GM12875 (cell line): ENCODE measurements at regions not wholly inside any gene's neighbourhood (a gene's known extent, or its start where the extent isn't known, plus 50 kb on each side); places are given as distances from the start of the nearest gene placed in this dataset.

Experiments used
- H3K4me3 ChIP-seq: one replicate; pipeline ENCODE4 v1.5.1; 2011; ENCODE audit warnings: low read depth, low read length, control low read depth
- CTCF ChIP-seq: IDR thresholded peaks from 2 replicates; pipeline ENCODE4 v1.5.1; 2011; ENCODE audit warnings: low read depth, mild to moderate bottlenecking, control low read depth, inconsistent platforms, low read length, moderate library complexity, borderline replicate concordance; ENCODE audit not compliant: insufficient read depth

- H3K4me3 ChIP-seq, result no peak overlapping the region
- TF ChIP-seq CTCF, result no peak
Observed at GRCh38 chr7:156547884-156548561, 92.6 kb upstream of the RNF32 start.

GRCh38 chr7:156545979-156546378 is 94.6 kb upstream of the RNF32 start:
- TF ChIP-seq CTCF, result no peak
- no peak overlapping the region for H3K4me3 ChIP-seq

- no peak for TF ChIP-seq CTCF
- H3K4me3 ChIP-seq, result no peak overlapping the region
Observed at GRCh38 chr7:156544919-156545715, 95.5 kb upstream of the RNF32 start.

- no peak overlapping the region for H3K4me3 ChIP-seq
- no peak for TF ChIP-seq CTCF
Observed at GRCh38 chr7:156543699-156544598, 96.6 kb upstream of the RNF32 start.

GRCh38 chr7:156540619-156541165 is 99.9 kb upstream of the RNF32 start:
- no peak overlapping the region for H3K4me3 ChIP-seq
- no peak for TF ChIP-seq CTCF

- H3K4me3 ChIP-seq, result no peak overlapping the region
- TF ChIP-seq CTCF, result no peak
Observed at GRCh38 chr7:156539999-156540398, 100.6 kb upstream of the RNF32 start.
